ENCODE measurements at regions not wholly inside any gene's neighbourhood (a gene's known extent, or its start where the extent isn't known, plus 50 kb on each side); places are given as distances from the start of the nearest gene placed in this dataset.

GRCh38 chr2:121152861-121153260, 132.1 kb downstream of the TFCP2L1 start (continued):
- TF ChIP-seq REST (IDR thresholded peaks at IDR 0.05; ENCODE audit: low read depth) (no peak), CEBPB (IDR thresholded peaks at IDR 0.05; ENCODE audit: low read depth) (no peak), TCF7L2 (IDR thresholded peaks at IDR 0.05; ENCODE audit: borderline replicate concordance, extremely low read depth, insufficient read depth, insufficient read length) (no peak), CBX3 (IDR thresholded peaks at IDR 0.05; ENCODE audit: low read depth) (no peak), ATF3 (IDR thresholded peaks at IDR 0.05) (no peak), CTCF (IDR thresholded peaks at IDR 0.05 in 2 of 3, conservative IDR thresholded peaks at IDR 0.05 in 1 of 3; ENCODE audit: borderline replicate concordance in 1 of 3, insufficient read depth in 1 of 3, low read depth in 2 of 3, low read length in 2 of 3) (no peak), RAD21 (IDR thresholded peaks at IDR 0.05; ENCODE audit: low read depth) (no peak)

- ChIA-PET POLR2A (no interaction called here), CTCF (no interaction called here), RAD21 (ENCODE audit: low non-redundant PET in 1 of 2, low total read pairs in 2 of 2, uncharacterized antibody in 2 of 2, unreplicated experiment in 2 of 2) (no interaction called here)
- no TSS peak for BruUV-seq (replicated peaks)
- Histone ChIP-seq H3K79me2 (ENCODE audit: insufficient read depth, low read length) (no peaks in the 10 kb centered on the region), H3K27ac (ENCODE audit: low read depth, low read length) (no peak overlapping the region), H3K27me3 (ENCODE audit: insufficient read depth, low read length) (no peaks in the 10 kb centered on the region), H3K9me3 (ENCODE audit: control insufficient read depth in 1 of 2, insufficient read depth in 1 of 2, low read depth in 1 of 2, low read length in 2 of 2) (peaks cover 0 to 10% of the 10 kb centered on the region in 2 experiments; a peak in 1 of 4 replicates), H4K20me1 (ENCODE audit: insufficient read depth) (no peaks in the 10 kb centered on the region), H3K36me3 (ENCODE audit: control insufficient read depth in 1 of 2, insufficient read depth in 2 of 2, low read length in 2 of 2) (no peaks in the 10 kb centered on the region), H3K9ac (ENCODE audit: low read length) (no peak overlapping the region), H3K4me2 (ENCODE audit: low read length) (no peak overlapping the region), H2AFZ (ENCODE audit: low read depth, low read length, poor library complexity, severe bottlenecking) (no peak overlapping the region), H3K4me1 (ENCODE audit: control insufficient read depth in 1 of 2, insufficient read depth in 2 of 2, low read length in 2 of 2) (no peaks in the 10 kb centered on the region), H3K4me3 (replicated peaks in 1 of 2; ENCODE audit: low read depth in 1 of 2, low read length in 2 of 2) (no peak overlapping the region), H3K9me2 (ENCODE audit: insufficient read depth) (no peaks in the 10 kb centered on the region)
- TF ChIP-seq ZBTB33 (IDR thresholded peaks at IDR 0.05; ENCODE audit: extremely low read depth, insufficient replicate concordance, low read length): no peak
- no peak for TF ChIP-seq SP1 (IDR thresholded peaks at IDR 0.05; ENCODE audit: low read depth)
- no peak for TF ChIP-seq RAD21 (IDR thresholded peaks at IDR 0.05; ENCODE audit: low read depth)
- no peak for TF ChIP-seq ELF1 (IDR thresholded peaks at IDR 0.05; ENCODE audit: borderline replicate concordance, low read depth)
- no peak for TF ChIP-seq REST (IDR thresholded peaks at IDR 0.05; ENCODE audit: low read depth)
- TF ChIP-seq ZNF274 (IDR thresholded peaks at IDR 0.05; ENCODE audit: low read depth, low read length): no peak
- TF ChIP-seq JUND (IDR thresholded peaks at IDR 0.05): no peak
- no peak for TF ChIP-seq ATF3 (IDR thresholded peaks at IDR 0.05)
- no peak for TF ChIP-seq CBX3 (IDR thresholded peaks at IDR 0.05; ENCODE audit: low read depth)
- DNase-seq (ENCODE audit: low read depth, low spot score) (no peak), ATAC-seq (no peak)
- intact Hi-C loops (cut with micrococcal nuclease): no loop called here
Measured at GRCh38 chr2:121153516-121153915, 131.5 kb downstream of the TFCP2L1 start.
